ENCODE measurements at regions not wholly inside any gene's neighbourhood (a gene's known extent, or its start where the extent isn't known, plus 50 kb on each side); places are given as distances from the start of the nearest gene placed in this dataset.

- no peak for TF ChIP-seq CTCF (conservative IDR thresholded peaks at IDR 0.05)
- H3K27ac ChIP-seq = no peak overlapping the region
Measured at GRCh38 chr2:171235262-171235881, 74.7 kb upstream of the TLK1 start.

- no peak for TF ChIP-seq CTCF (conservative IDR thresholded peaks at IDR 0.05)
Measured at GRCh38 chr2:171230176-171230575, 69.5 kb upstream of the TLK1 start.

GRCh38 chr2:171228826-171229225 lies 68.1 kb upstream of the TLK1 start:
- no peak overlapping the region for H3K27ac ChIP-seq
- no peak for TF ChIP-seq CTCF (conservative IDR thresholded peaks at IDR 0.05)

More at GRCh38 chr2:171230176-171230575, 69.5 kb upstream of the TLK1 start:
- H3K27ac ChIP-seq = no peak overlapping the region

GRCh38 chr2:171227066-171227782 lies 66.5 kb upstream of the TLK1 start:
- TF ChIP-seq CTCF (conservative IDR thresholded peaks at IDR 0.05) = no peak

GRCh38 chr2:171226461-171226860 lies 65.8 kb upstream of the TLK1 start:
- no peak overlapping the region for H3K27ac ChIP-seq
- no peak for TF ChIP-seq CTCF (conservative IDR thresholded peaks at IDR 0.05)

More at GRCh38 chr2:171227066-171227782, 66.5 kb upstream of the TLK1 start:
- no peak overlapping the region for H3K27ac ChIP-seq

GRCh38 chr2:171225989-171226388 lies 65.3 kb upstream of the TLK1 start:
- no peak for TF ChIP-seq CTCF (conservative IDR thresholded peaks at IDR 0.05)
- H3K27ac ChIP-seq = no peak overlapping the region

GRCh38 chr2:171225302-171225980 lies 64.7 kb upstream of the TLK1 start:
- no peak overlapping the region for H3K27ac ChIP-seq
- TF ChIP-seq CTCF (conservative IDR thresholded peaks at IDR 0.05) = no peak

Data from VCaP (cell line).